VCaP (cell line): ENCODE measurements at regions not wholly inside any gene's neighbourhood (a gene's known extent, or its start where the extent isn't known, plus 50 kb on each side); places are given as distances from the start of the nearest gene placed in this dataset.

Experiments used
- H3K27ac ChIP-seq: fragments of 450-650 bp; 2 replicates; pipeline ENCODE4 v1.5.1; 2017
- CTCF ChIP-seq: fragments of 450-650 bp; conservative IDR thresholded peaks from 2 replicates; pipeline ENCODE4 v1.5.1; 2017; ENCODE audit warnings: mild to moderate bottlenecking, moderate library complexity

GRCh38 chr11:25658916-25659315 is 673.0 kb upstream of the ANO3 start:
- no peak for TF ChIP-seq CTCF
- no peak overlapping the region for H3K27ac ChIP-seq

- no peak for TF ChIP-seq CTCF
- no peak overlapping the region for H3K27ac ChIP-seq
Measured at GRCh38 chr11:25659706-25660105, 672.2 kb upstream of the ANO3 start.

- no peak for TF ChIP-seq CTCF
- H3K27ac ChIP-seq, result no peak overlapping the region
Measured at GRCh38 chr11:25667871-25668270, 664.1 kb upstream of the ANO3 start.

- TF ChIP-seq CTCF, result no peak
- H3K27ac ChIP-seq, result no peak overlapping the region
Measured at GRCh38 chr11:25691959-25692358, 640.0 kb upstream of the ANO3 start.

GRCh38 chr11:25702417-25702816 is 629.5 kb upstream of the ANO3 start:
- TF ChIP-seq CTCF, result no peak
- no peak overlapping the region for H3K27ac ChIP-seq

- H3K27ac ChIP-seq, result no peak overlapping the region
- TF ChIP-seq CTCF, result no peak
Measured at GRCh38 chr11:25710975-25711374, 621.0 kb upstream of the ANO3 start.

GRCh38 chr11:25727944-25728343 is 604.0 kb upstream of the ANO3 start:
- TF ChIP-seq CTCF, result no peak
- H3K27ac ChIP-seq, result no peak overlapping the region

- no peak overlapping the region for H3K27ac ChIP-seq
- no peak for TF ChIP-seq CTCF
Measured at GRCh38 chr11:25730230-25730629, 601.7 kb upstream of the ANO3 start.
